Keratinocyte (primary cell): ENCODE measurements at regions not wholly inside any gene's neighbourhood (a gene's known extent, or its start where the extent isn't known, plus 50 kb on each side); places are given as distances from the start of the nearest gene placed in this dataset.
A peak's percentile ranks its signal among the peaks of the same experiment; 100 is the strongest.

Experiments
- DNase-seq: peaks from one replicate; pipeline ENCODE4 v3.0.0-alpha.2; 2011; ENCODE audit warnings: low read depth, missing footprints, low spot score
- FAIRE-seq: peaks from 2 replicates; lab custom pipeline; 2011; peaks lifted over from hg19 to GRCh38; lab: Jason Lieb, UNC
- H2AFZ ChIP-seq: 2 replicates; pipeline ENCODE4 v1.6.0; 2012; ENCODE audit warnings: low read length, control low read depth, inconsistent platforms; ENCODE audit not compliant: control insufficient read depth
- H3K27ac ChIP-seq: 2 replicates; pipeline ENCODE4 v1.5.1; 2011; ENCODE audit warnings: low read length; ENCODE audit not compliant: control insufficient read depth, insufficient read depth
- H3K27me3 ChIP-seq: 3 replicates; pipeline ENCODE4 v1.6.0; 2011; ENCODE audit warnings: low read length; ENCODE audit not compliant: control insufficient read depth, insufficient read depth; ENCODE audit errors: extremely low read depth
- H3K36me3 ChIP-seq, 2 experiments: 2 replicates in 1 of 2; 3 replicates in 1 of 2; pipeline ENCODE4 v1.5.1; 2011; ENCODE audit warnings: low read length in 2 of 2, mild to moderate bottlenecking in 1 of 2; ENCODE audit not compliant: control insufficient read depth in 2 of 2, insufficient read depth in 2 of 2; ENCODE audit errors: extremely low read depth in 1 of 2
- H3K4me1 ChIP-seq: 3 replicates; pipeline ENCODE4 v1.5.1; 2011; ENCODE audit warnings: low read length; ENCODE audit not compliant: control insufficient read depth, insufficient read depth; ENCODE audit errors: extremely low read depth
- H3K4me2 ChIP-seq: 3 replicates; pipeline ENCODE4 v1.6.0; 2011; ENCODE audit warnings: low read depth, low read length; ENCODE audit not compliant: control insufficient read depth, insufficient read depth; ENCODE audit errors: extremely low read depth
- H3K4me3 ChIP-seq, 3 experiments: fragments of 200-600 bp in 1 of 3; sonication (generic) in 1 of 3; 2 replicates in 2 of 3; 3 replicates in 1 of 3; pipeline ENCODE4 v1.5.1; 2011 to 2016; ENCODE audit warnings: low read length in 3 of 3, mild to moderate bottlenecking in 3 of 3, control low read depth in 2 of 3, inconsistent platforms in 1 of 3, low read depth in 1 of 3, mixed read lengths in 1 of 3, mixed run types in 1 of 3, moderate library complexity in 1 of 3; ENCODE audit not compliant: control insufficient read depth in 2 of 3, insufficient read depth in 2 of 3; ENCODE audit errors: extremely low read depth in 1 of 3
- H3K79me2 ChIP-seq: 2 replicates; pipeline ENCODE4 v1.6.0; 2012; ENCODE audit warnings: low read length; ENCODE audit not compliant: control insufficient read depth, insufficient read depth
- H3K9ac ChIP-seq: 3 replicates; pipeline ENCODE4 v1.6.0; 2011; ENCODE audit warnings: low read length; ENCODE audit not compliant: control insufficient read depth, insufficient read depth; ENCODE audit errors: extremely low read depth
- H3K9me1 ChIP-seq: 3 replicates; pipeline ENCODE4 v1.6.0; 2011; ENCODE audit warnings: low read length; ENCODE audit not compliant: control insufficient read depth, insufficient read depth; ENCODE audit errors: extremely low read depth
- H3K9me3 ChIP-seq: 2 replicates; pipeline ENCODE4 v1.5.1; 2012; ENCODE audit warnings: low read depth, low read length; ENCODE audit not compliant: control insufficient read depth
- H4K20me1 ChIP-seq: 3 replicates; pipeline ENCODE4 v1.6.0; 2011; ENCODE audit warnings: low read length; ENCODE audit not compliant: control insufficient read depth, insufficient read depth; ENCODE audit errors: extremely low read depth
- EZH2 ChIP-seq: IDR thresholded peaks from one replicate; pipeline ENCODE4 v1.6.1; 2012; ENCODE audit warnings: inconsistent platforms, mild to moderate bottlenecking, low read length, moderate library complexity
- dilution Hi-C: fragments of 300-500 bp; cut with MboI; formaldehyde crosslinking; loops from one replicate; pipeline ENCODE4 v1.7.0; 2020; ENCODE audit warnings: low sequenced_read_pairs; ENCODE audit not compliant: extremely low pct_ligation_motif_present
- TF ChIP-seq, protein P1 (sequence below), 3 experiments: IDR thresholded peaks in 1 of 3; conservative IDR thresholded peaks in 1 of 3; optimal IDR thresholded peaks in 1 of 3; 2 replicates in 2 of 3; 3 replicates in 1 of 3; pipeline versions ENCODE3 to v1.5.1; 2011; ENCODE audit warnings: low read length in 3 of 3, mild to moderate bottlenecking in 3 of 3, moderate library complexity in 2 of 3, control low read depth in 1 of 3, inconsistent platforms in 1 of 3; ENCODE audit not compliant: insufficient read depth in 2 of 3; ENCODE audit errors: extremely low read depth in 1 of 3

DNA sequence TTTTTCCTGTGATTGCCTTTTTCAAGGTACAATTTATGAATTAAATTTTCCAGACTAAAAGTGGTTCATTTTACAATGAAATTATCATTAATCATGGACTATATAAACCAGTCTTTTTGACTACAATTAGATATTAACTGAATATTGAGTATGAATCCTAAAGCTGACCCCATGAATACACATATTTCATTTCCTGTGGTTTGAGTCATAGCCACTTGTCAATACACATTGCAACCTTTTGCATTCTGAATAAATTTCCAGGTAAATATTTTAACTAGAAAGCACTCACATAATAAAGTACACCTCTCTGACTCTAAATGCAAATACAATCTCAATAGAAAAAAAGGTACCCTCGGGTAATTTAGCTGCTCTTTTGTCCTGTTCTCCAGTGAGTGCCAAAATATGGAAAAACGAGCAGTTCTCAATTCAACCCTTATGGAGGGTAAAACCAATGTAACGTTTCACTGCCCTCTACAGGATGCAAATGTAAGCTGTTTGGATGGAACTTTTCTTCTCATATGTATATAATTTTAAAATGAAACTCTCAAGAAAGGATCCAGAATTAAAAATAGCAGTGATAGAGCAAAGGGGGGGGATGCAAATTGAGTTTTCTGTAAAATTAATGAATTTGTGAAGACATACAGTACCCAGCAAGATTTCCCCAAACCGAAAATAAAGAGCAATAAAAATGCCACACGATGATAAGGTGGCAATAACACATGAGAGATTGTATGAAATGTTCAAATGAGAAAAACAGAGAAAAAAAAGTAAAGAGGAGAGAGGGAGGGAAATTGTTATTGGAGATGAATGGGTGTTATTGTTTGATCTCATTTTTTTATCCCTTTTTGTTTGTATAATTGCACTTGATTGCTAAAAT lies 1795.7 kb upstream of the PIK3C3 start:
- peak overlapping the region; percentile 30 for H3K4me2 ChIP-seq
- H3K27me3 ChIP-seq: no peaks in the 10 kb centered on the region
- no peak overlapping the region for H3K4me3 ChIP-seq
- dilution Hi-C loops: no loop called here
- no peak for DNase-seq
- no peak for TF ChIP-seq EZH2
- TF ChIP-seq, protein P1, sequence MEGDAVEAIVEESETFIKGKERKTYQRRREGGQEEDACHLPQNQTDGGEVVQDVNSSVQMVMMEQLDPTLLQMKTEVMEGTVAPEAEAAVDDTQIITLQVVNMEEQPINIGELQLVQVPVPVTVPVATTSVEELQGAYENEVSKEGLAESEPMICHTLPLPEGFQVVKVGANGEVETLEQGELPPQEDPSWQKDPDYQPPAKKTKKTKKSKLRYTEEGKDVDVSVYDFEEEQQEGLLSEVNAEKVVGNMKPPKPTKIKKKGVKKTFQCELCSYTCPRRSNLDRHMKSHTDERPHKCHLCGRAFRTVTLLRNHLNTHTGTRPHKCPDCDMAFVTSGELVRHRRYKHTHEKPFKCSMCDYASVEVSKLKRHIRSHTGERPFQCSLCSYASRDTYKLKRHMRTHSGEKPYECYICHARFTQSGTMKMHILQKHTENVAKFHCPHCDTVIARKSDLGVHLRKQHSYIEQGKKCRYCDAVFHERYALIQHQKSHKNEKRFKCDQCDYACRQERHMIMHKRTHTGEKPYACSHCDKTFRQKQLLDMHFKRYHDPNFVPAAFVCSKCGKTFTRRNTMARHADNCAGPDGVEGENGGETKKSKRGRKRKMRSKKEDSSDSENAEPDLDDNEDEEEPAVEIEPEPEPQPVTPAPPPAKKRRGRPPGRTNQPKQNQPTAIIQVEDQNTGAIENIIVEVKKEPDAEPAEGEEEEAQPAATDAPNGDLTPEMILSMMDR (optimal IDR thresholded peaks at IDR 0.05 in 1 of 3, IDR thresholded peaks at IDR 0.05 in 1 of 3, conservative IDR thresholded peaks at IDR 0.05 in 1 of 3; ENCODE audit: extremely low read depth in 1 of 3, insufficient read depth in 2 of 3, low read length in 3 of 3): peak in 2 of 3 experiments; percentile 60 to 61
- no peaks in the 10 kb centered on the region for H3K36me3 ChIP-seq
- no peaks in the 10 kb centered on the region for H3K9me1 ChIP-seq
- H3K4me1 ChIP-seq: no peaks in the 10 kb centered on the region
- H3K27ac ChIP-seq: no peak overlapping the region
- H3K9me3 ChIP-seq: no peaks in the 10 kb centered on the region
- FAIRE-seq: peak; percentile 20
- no peaks in the 10 kb centered on the region for H4K20me1 ChIP-seq
- H3K79me2 ChIP-seq: no peaks in the 10 kb centered on the region
- no peak overlapping the region for H2AFZ ChIP-seq
- H3K9ac ChIP-seq: no peak overlapping the region

DNA sequence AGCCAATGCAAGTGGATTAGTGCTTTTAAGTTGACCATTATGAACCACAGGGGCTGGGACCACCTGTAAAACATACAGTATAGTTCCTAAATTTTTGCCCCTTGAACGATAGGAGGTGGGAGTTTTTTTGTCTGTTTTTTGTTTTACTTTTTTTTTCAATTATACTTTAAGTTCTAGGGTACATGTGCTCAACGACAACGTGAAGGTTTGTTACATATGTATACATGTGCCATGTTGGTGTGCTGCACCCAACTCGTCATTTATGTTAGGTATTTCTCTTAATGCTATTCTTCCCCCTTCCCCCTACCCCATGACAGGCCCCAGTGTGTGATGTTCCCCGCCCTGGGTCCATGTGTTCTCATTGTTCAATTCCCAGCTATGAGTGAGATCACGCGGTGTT lies 1797.9 kb upstream of the PIK3C3 start:
- no peaks in the 10 kb centered on the region for H4K20me1 ChIP-seq
- dilution Hi-C loops: no loop called here
- TF ChIP-seq EZH2: no peak
- TF ChIP-seq, protein P1 (optimal IDR thresholded peaks at IDR 0.05 in 1 of 3, IDR thresholded peaks at IDR 0.05 in 1 of 3, conservative IDR thresholded peaks at IDR 0.05 in 1 of 3; ENCODE audit: extremely low read depth in 1 of 3, insufficient read depth in 2 of 3, low read length in 3 of 3): no peak

More for the DNA sequence above, 1797.9 kb upstream of the PIK3C3 start:
- no peak overlapping the region for H3K4me2 ChIP-seq
- no peak overlapping the region for H3K9ac ChIP-seq
- H3K9me3 ChIP-seq: no peaks in the 10 kb centered on the region
- H3K4me3 ChIP-seq: no peak overlapping the region
- FAIRE-seq: no peak
- H3K36me3 ChIP-seq: no peaks in the 10 kb centered on the region
- no peak for DNase-seq
- no peaks in the 10 kb centered on the region for H3K9me1 ChIP-seq
- no peak overlapping the region for H2AFZ ChIP-seq
- no peaks in the 10 kb centered on the region for H3K27me3 ChIP-seq
- no peak overlapping the region for H3K27ac ChIP-seq
- no peaks in the 10 kb centered on the region for H3K4me1 ChIP-seq
- H3K79me2 ChIP-seq: no peaks in the 10 kb centered on the region
